Psoas muscle (tissue), 7 donors: ENCODE measurements at regions not wholly inside any gene's neighbourhood (a gene's known extent, or its start where the extent isn't known, plus 50 kb on each side); places are given as distances from the start of the nearest gene placed in this dataset.

Experiments used
- ATAC-seq, 4 donors: fragments of 200-7000 bp; cut with Tn5 transposase; one replicate each; pipeline ENCODE4 v1.9.1; 2020; ENCODE audit warnings: moderate library complexity in 3 of 4, mild to moderate bottlenecking in 2 of 4
- DNase-seq, 2 donors: peaks; one replicate each; pipeline ENCODE4 v3.0.0-alpha.2; 2020
- H3K27ac ChIP-seq: fragments of 200-600 bp; one replicate; pipeline ENCODE4 v1.8.0; 2022
- H3K27me3 ChIP-seq, 3 donors: fragments of 200-600 bp in 1 of 3; one replicate each; pipeline versions ENCODE4 v1.6.1 to v1.8.0; 2013 to 2022; ENCODE audit warnings: low read length in 2 of 3, mild to moderate bottlenecking in 2 of 3, moderate library complexity in 1 of 3; ENCODE audit not compliant: insufficient read depth in 3 of 3
- H3K36me3 ChIP-seq, 2 donors: fragments of 200-600 bp in 1 of 2; one replicate each; pipeline versions ENCODE4 v1.6.1 to v1.8.0; 2013 to 2022; ENCODE audit warnings: low read depth in 1 of 2, mild to moderate bottlenecking in 1 of 2, moderate library complexity in 1 of 2; ENCODE audit not compliant: insufficient read depth in 1 of 2
- H3K4me1 ChIP-seq: fragments of 200-600 bp; one replicate; pipeline ENCODE4 v1.8.0; 2022
- H3K4me3 ChIP-seq: fragments of 200-600 bp; one replicate; pipeline ENCODE4 v1.8.0; 2022; ENCODE audit warnings: mild to moderate bottlenecking
- H3K9me3 ChIP-seq: fragments of 200-600 bp; one replicate; pipeline ENCODE4 v1.8.0; 2022
- CTCF ChIP-seq: fragments of 200-600 bp; IDR thresholded peaks from one replicate; pipeline ENCODE4 v1.8.0; 2022; ENCODE audit warnings: antibody characterized with exemption
- WGBS, 3 donors: extraction: QIAGEN DNeasy Blood & Tissue Kit; methylation state at CpG; one replicate each; pipeline versions ENCODE4 v1.1.6 to v1.1.7; 2013; 5-methylcytosine and 5-hydroxymethylcytosine counted together
- intact Hi-C, 2 donors: fragments of 100-400 bp; cut with DNase I; formaldehyde crosslinking; loops; one replicate each; pipeline versions ENCODE4 v1.11.0 to v1.14.2; 2022
- donor health status: healthy with polysubstance abuse.
- donor health status: DM: no; HTN: no; CAD: no; lungs with moderate emphysema.
- donor health status: Bipolar disorder and iron deficiency.
- donor health status: healthy.
- donor health status: DM: yes; HTN: yes; CAD: no.
- donor health status: DM: no; HTN: no; CAD: no.
- donor health status: DM: yes; HTN: yes; CAD: no.

DNA sequence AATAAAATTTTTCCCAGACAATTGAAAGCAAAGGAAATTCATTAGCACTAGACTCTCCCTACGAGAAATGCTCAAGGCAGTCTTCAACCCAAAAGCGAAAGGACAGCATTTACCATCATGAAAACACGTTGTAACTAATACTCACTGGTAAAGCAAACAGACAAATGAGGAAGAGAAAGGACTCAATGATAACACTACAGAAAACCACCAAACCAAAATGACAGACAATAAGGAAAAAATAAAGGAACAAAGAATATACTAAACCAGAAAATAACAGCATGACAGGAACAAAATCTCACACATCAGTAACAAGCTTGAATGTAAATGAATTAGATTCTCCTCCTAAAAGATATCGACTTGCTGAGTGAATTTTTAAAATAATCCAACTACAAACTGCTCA is 190.7 kb downstream of the NOL4 start:
- Histone ChIP-seq H3K27ac (no peak overlapping the region), H3K27me3 (no peaks in the 10 kb centered on the region), H3K4me3 (no peak overlapping the region), H3K9me3 (no peaks in the 10 kb centered on the region), H3K36me3 (no peaks in the 10 kb centered on the region), H3K4me1 (no peaks in the 10 kb centered on the region)
- TF ChIP-seq CTCF: no peak
- intact Hi-C loops: no loop called here
- WGBS, 3 donors: 88 to 89% (median 89%) methylated on average over 4 of the region's 4 CpGs
- DNase-seq (no peak), ATAC-seq (no peak)

GRCh38 chr18:34031810-34032209 is 192.9 kb downstream of the NOL4 start:
- ATAC-seq: no peak
- H3K9me3 ChIP-seq: no peaks in the 10 kb centered on the region
- H3K4me1 ChIP-seq: no peaks in the 10 kb centered on the region
- WGBS, 3 donors: 79 to 87% (median 81%) methylated on average over 3 of the region's 3 CpGs
- H3K27ac ChIP-seq: no peak overlapping the region
- no peaks in the 10 kb centered on the region for H3K36me3 ChIP-seq
- intact Hi-C loops: no loop called here
- H3K27me3 ChIP-seq: no peaks in the 10 kb centered on the region
- no peak for TF ChIP-seq CTCF
- DNase-seq: no peak
- no peak overlapping the region for H3K4me3 ChIP-seq

DNA sequence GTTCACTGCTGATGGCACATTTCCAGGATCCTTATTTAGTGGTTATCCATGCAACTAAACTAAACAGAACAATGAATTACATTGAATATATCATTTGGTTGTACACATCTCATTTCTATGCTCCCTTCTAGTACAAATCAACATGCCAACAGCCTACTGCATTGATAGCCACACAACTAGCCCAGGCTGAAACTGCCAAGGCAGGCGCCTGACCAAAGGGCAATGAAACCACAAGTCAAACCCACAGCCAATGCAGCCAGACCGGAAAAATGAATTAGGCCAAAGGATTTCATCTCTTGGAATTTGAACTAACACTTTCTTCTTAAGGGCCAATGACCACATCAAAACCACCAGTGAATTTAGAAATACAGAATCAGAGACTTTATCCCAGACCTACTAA is 196.4 kb downstream of the NOL4 start:
- ATAC-seq (no peak), DNase-seq (no peak)
- Histone ChIP-seq H3K27me3 (no peaks in the 10 kb centered on the region), H3K36me3 (no peaks in the 10 kb centered on the region), H3K4me1 (no peaks in the 10 kb centered on the region), H3K4me3 (no peak overlapping the region), H3K9me3 (no peaks in the 10 kb centered on the region), H3K27ac (no peak overlapping the region)
- WGBS, 3 donors: 46 to 76% (median 55%) methylated on average over 2 of the region's 2 CpGs
- TF ChIP-seq CTCF: no peak
- intact Hi-C loops: no loop called here

GRCh38 chr18:34025191-34025801 is 199.4 kb downstream of the NOL4 start:
- no peak for DNase-seq
- Histone ChIP-seq H3K27me3 (no peaks in the 10 kb centered on the region), H3K4me1 (no peaks in the 10 kb centered on the region), H3K4me3 (no peak overlapping the region), H3K36me3 (no peaks in the 10 kb centered on the region), H3K9me3 (no peaks in the 10 kb centered on the region), H3K27ac (no peak overlapping the region)
- no peak for TF ChIP-seq CTCF
- intact Hi-C loops: no loop called here
- 94 to 100% (median 97%) methylated on average over 1 of the region's 1 CpG for WGBS, 3 donors
- ATAC-seq: no peak

- Histone ChIP-seq H3K27me3 (no peaks in the 10 kb centered on the region), H3K27ac (no peak overlapping the region), H3K4me3 (no peak overlapping the region), H3K4me1 (no peaks in the 10 kb centered on the region), H3K9me3 (no peaks in the 10 kb centered on the region), H3K36me3 (no peaks in the 10 kb centered on the region)
- TF ChIP-seq CTCF: no peak
- WGBS, 3 donors: 55 to 68% (median 60%) methylated on average over 4 of the region's 4 CpGs
- DNase-seq: no peak
- intact Hi-C loops: no loop called here
- ATAC-seq: no peak
Observed at GRCh38 chr18:34023471-34023870, 201.2 kb downstream of the NOL4 start.
